Stimulated activated CD8-positive, alpha-beta memory T cell treated with anti-CD3 and anti-CD28 coated beads, Interleukin-4, amount 100 ng/mL, for 1 hour (primary cell): ENCODE measurements at regions not wholly inside any gene's neighbourhood (a gene's known extent, or its start where the extent isn't known, plus 50 kb on each side); places are given as distances from the start of the nearest gene placed in this dataset.
"Not testable (repeated sequence)": the region's sequence is repeated elsewhere in the genome, so short reads cannot be mapped to it uniquely, and the experiment has no call there.

ENCODE experiments used
- DNase-seq, 2 donors: peaks; one replicate each; pipeline ENCODE4 v3.0.0-alpha.2; 2020; ENCODE audit warnings: low read depth in 2 of 2, low spot score in 1 of 2

DNA sequence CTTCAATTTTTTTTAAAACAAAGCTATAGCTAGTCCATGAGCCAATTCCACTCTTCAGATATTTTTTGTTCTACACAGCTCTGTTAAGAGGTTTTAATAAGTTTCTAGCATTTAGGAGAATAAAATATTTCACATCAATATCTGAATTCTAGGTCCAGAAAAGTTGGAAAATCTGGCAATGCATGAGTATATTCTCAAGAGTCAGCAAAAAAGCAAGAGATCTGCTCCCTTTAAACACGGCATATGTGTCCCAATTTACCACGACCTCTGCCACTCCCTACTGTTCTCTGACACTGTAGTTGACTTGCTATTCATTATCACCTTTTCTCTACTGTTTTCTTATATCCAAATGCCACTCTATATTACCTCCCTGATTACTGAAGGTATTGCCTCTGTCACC is 145.1 kb upstream of the TGFBR2 start:
- no peak for DNase-seq

- DNase-seq, result no peak
Measured at GRCh38 chr3:30462721-30463470, 143.5 kb upstream of the TGFBR2 start.

GRCh38 chr3:30464381-30464780 is 142.0 kb upstream of the TGFBR2 start:
- no peak for DNase-seq

DNA sequence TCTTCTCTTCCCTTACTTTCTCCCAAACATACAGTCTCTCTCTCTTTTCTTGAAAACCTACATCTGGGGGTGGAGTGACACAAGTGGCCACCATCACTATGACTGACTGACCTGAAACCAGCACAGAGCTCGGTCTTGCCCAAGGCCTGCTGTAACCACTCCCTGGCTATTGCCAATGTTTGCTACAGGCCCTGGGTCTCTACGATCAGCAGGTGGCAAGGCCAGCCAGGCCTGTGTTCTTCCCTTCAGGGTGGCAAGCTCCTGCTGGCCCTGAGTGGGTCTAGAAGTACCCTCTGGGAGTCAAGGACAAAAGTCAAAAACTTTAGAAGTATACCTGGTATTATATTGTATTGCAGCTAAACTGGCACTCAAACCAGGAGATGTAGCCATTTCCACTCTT is 140.9 kb upstream of the TGFBR2 start:
- DNase-seq, result no peak

DNA sequence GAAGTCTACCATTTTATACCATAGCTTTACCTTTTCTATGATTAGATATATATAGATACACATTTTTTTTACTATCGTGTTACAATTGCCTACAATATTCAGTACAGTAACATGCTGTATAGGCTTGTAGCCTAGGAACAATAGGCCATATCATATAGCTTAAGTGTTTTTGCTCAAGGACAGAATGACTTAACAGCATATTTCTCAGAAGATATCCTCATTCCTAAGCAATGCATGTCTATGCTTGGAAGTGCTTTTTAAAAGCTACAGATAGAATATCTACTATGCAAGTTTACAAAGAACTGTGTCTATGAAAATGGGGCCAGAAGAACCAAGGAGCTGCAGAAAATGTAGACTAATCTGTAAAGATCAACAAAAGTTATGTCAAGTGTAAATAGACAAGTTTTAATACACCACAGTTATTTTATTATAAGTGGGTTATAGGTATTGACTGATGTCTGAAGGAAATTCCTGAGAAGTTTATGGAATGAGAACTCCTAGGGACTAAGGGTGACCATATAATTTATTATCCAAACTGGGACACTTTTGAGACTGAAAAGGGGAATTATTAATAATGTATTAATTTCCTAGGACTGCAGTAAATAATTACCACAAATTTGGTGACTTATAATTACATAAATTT is 138.7 kb upstream of the TGFBR2 start:
- no peak for DNase-seq

GRCh38 chr3:30469133-30469532 is 137.3 kb upstream of the TGFBR2 start:
- DNase-seq, result no peak

DNA sequence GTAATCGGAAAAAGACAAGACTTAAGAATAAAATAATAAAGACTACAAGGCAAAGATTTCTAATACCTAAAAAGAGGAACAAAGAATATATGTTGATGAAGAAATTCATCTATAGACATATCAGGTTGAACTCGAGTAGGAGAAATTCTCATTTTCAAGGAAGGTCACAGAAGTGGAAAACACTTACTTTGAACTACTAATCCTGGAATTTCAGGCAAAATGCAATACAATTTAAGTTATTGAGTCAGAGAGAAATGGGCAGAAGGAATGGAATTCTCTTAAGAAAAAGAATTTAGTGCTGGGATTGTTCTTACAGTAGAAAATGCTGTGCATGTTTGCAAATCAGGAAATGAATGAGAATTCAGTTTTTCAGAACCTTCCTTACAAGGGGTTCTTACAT is 135.9 kb upstream of the TGFBR2 start:
- no peak for DNase-seq

DNA sequence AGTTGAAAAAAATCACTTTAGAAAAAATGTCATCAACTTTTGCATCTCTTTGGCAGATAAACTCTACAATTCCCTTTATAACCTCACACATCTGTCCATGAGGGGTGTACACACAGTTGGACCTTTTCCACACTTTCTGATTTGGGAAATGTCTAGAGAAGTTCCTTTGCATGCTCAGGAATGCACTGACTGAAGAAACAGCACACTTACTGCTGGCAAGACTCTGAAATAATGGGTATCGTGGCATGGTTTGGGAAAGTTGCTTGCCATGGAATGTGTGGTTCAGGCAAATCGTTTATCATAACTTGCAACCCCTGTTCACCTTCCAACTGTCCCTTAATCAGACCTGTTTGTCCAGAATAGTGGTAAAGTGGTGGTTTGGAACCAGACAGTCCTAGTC is 135.3 kb upstream of the TGFBR2 start:
- no peak for DNase-seq

DNA sequence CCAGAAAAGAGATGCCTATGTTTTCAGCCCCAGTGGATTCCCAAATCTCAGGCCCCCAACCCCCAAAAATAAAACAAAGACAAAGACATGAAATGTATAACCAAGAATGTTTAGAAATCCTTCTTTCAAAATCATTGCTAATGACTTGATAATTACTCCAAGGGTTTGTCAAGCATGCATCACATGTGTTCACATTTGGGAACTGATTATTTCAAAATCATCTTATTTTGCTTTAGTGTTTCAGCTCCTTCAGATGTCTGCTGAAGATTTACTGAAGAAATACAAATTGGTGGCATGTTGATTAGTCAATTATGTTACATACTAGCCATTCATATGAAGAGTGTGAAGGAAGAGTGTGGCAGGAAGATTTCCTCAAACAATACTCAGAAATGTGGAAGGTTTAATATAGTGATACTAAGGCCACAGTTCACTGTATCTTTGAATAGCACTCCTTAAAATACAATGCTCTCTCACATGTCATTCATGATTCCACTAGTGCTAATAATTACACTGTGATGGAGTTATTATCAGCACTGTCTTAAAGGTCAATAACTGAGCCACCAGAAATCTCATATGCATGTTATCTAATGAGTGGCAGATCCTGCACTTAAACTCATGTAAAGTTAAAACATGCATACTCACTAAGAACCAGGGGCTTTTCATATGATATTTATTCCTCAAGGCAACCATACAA is 134.5 kb upstream of the TGFBR2 start:
- DNase-seq, result no peak

GRCh38 chr3:30473374-30474051 is 132.9 kb upstream of the TGFBR2 start:
- DNase-seq, result no peak

GRCh38 chr3:30474371-30474770 is 132.0 kb upstream of the TGFBR2 start:
- DNase-seq, result no peak

- no peak for DNase-seq
Measured at GRCh38 chr3:30475038-30475808, 131.2 kb upstream of the TGFBR2 start.

GRCh38 chr3:30475809-30476178 is 130.6 kb upstream of the TGFBR2 start:
- DNase-seq, result no peak

- DNase-seq, result no peak
Measured at GRCh38 chr3:30476368-30477084, 129.9 kb upstream of the TGFBR2 start.

- DNase-seq, result no peak
Measured at GRCh38 chr3:30477149-30477921, 129.1 kb upstream of the TGFBR2 start.

DNA sequence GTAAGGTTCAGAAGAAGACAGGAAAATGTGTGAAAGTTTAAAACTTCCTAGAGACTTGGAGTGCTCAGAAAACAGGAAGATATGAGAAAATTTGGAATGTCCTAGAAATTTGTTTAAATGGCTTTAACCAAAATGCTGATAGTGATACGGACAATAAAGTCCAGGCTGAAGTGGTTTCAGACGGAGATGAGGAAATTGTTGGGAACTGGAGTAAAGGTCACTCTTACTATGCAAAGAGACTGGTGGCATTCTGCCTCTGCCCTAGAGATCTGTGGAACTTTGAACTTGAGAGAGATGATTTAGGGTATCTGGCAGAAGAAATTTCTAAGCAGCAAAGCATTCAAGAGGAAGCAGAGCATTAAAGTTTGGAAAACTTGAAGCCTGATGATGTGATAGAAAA is 126.7 kb upstream of the TGFBR2 start:
- not testable (repeated sequence) for DNase-seq

DNA sequence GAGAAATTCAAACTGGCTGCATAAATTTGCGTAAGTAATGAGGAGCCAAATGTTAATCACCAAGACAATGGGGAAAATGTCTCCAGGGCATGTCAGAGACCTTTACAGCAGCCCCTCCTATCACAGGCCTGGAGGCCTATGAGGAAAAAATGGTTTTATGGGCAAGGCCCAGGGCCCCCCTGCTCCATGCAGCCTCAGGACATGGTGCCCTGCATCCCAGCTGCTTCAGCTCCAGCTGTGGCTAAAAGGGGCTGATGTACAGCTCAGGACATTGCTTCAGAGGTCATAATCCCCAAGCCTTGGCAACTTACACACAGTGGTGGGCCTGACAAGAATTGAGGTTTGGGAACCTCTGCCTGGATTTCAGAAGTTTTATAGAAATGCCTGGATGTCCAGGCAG is 126.2 kb upstream of the TGFBR2 start:
- not testable (repeated sequence) for DNase-seq

DNA sequence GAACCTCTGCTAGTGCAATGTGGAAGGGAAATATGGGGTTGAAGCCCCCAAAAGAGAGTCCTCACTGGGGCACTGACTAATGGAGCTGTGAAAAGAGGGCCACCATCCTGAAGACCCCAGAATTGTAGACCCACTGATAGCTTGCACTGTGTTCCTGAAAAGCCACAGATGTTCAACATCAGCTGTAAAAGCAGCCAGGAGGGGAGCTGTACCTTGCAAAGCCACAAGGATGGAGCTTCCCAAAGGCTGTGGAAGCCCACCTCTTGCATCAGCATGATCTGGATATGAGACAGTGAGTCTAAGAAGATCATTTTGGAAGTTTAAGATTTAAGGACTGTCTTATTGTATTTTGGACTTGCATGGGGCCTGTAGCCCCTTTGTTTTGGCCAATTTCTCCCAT is 125.8 kb upstream of the TGFBR2 start:
- DNase-seq, result no peak

DNA sequence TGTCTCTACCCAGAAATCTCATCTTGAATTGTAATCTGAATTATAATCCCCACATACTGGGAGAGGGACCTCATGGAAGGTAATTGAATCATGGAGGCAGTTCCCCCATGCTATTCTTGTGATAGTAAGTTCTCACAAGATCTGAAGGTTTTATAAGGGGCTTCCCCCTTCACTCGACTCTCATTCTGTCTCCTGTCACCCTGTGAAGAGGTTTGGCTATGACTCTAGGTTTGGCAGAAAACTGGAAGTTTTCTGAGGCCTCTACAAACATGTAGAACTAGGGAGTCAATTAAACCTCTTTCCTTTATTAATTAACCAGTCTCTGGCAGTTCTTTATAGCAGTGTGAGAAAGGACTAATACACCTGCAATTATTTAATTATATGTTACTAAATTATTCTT is 125.2 kb upstream of the TGFBR2 start:
- no peak for DNase-seq

- not testable (repeated sequence) for DNase-seq
Measured at GRCh38 chr3:30484229-30484628, 122.2 kb upstream of the TGFBR2 start.
